Mesenchymal stem cell (in vitro differentiated cells and primary cell): ENCODE measurements at regions not wholly inside any gene's neighbourhood (a gene's known extent, or its start where the extent isn't known, plus 50 kb on each side); places are given as distances from the start of the nearest gene placed in this dataset.

Source experiments
- DNase-seq: peaks from one replicate; pipeline ENCODE4 v3.0.0-alpha.2; 2013
- H2AFZ ChIP-seq: one replicate; pipeline ENCODE4 v1.6.1; 2013; ENCODE audit warnings: low read depth, mild to moderate bottlenecking, control low read depth, inconsistent platforms, low read length, moderate library complexity
- H2AK5ac ChIP-seq: 2 replicates; pipeline ENCODE4 v1.6.1; 2013; ENCODE audit warnings: low read length, moderate library complexity, mild to moderate bottlenecking, inconsistent platforms; ENCODE audit not compliant: severe bottlenecking
- H2BK120ac ChIP-seq: one replicate; pipeline ENCODE4 v1.6.1; 2013; ENCODE audit warnings: low read depth, mild to moderate bottlenecking, inconsistent platforms, low read length, moderate library complexity
- H2BK12ac ChIP-seq, 2 experiments: one replicate each; pipeline ENCODE4 v1.6.1; 2013; ENCODE audit warnings: inconsistent platforms in 2 of 2, low read length in 2 of 2, mild to moderate bottlenecking in 2 of 2, moderate library complexity in 2 of 2, control low read depth in 1 of 2
- H2BK15ac ChIP-seq: one replicate; pipeline ENCODE4 v1.6.1; 2013; ENCODE audit warnings: mild to moderate bottlenecking, low read depth, inconsistent platforms; ENCODE audit not compliant: poor library complexity, severe bottlenecking
- H2BK5ac ChIP-seq: 2 replicates; pipeline ENCODE4 v1.6.1; 2013; ENCODE audit warnings: low read depth, mild to moderate bottlenecking, low read length, control low read depth, inconsistent platforms; ENCODE audit not compliant: poor library complexity, severe bottlenecking
- H3K14ac ChIP-seq, 2 experiments: one replicate each; pipeline ENCODE4 v1.6.1; 2013; ENCODE audit warnings: inconsistent platforms in 2 of 2, low read length in 2 of 2, control low read depth in 1 of 2, mild to moderate bottlenecking in 1 of 2, moderate library complexity in 1 of 2
- H3K18ac ChIP-seq, 2 experiments: one replicate each; pipeline ENCODE4 v1.6.1; 2013; ENCODE audit warnings: inconsistent platforms in 2 of 2, low read length in 2 of 2, control low read depth in 1 of 2, low read depth in 1 of 2, mild to moderate bottlenecking in 1 of 2
- H3K23ac ChIP-seq, 2 experiments: one replicate each; pipeline ENCODE4 v1.6.1; 2013; ENCODE audit warnings: inconsistent platforms in 2 of 2, low read length in 2 of 2, mild to moderate bottlenecking in 2 of 2, moderate library complexity in 2 of 2, control low read depth in 1 of 2
- H3K27ac ChIP-seq: 2 replicates; pipeline ENCODE4 v1.5.1; 2013; ENCODE audit warnings: mild to moderate bottlenecking, moderate library complexity, low read length, control low read depth, inconsistent platforms; ENCODE audit not compliant: poor library complexity, severe bottlenecking
- H3K27me3 ChIP-seq, 2 experiments: 2 replicates each; pipeline versions ENCODE4 v1.6.1 to v1.7.0; 2013; ENCODE audit warnings: low read length in 2 of 2, mild to moderate bottlenecking in 2 of 2, moderate library complexity in 2 of 2, control low read depth in 1 of 2, inconsistent platforms in 1 of 2; ENCODE audit not compliant: control insufficient read depth in 1 of 2, insufficient read depth in 1 of 2
- H3K36me3 ChIP-seq, 2 experiments: 2 replicates each; pipeline versions ENCODE4 v1.6.1 to v1.7.0; 2013; ENCODE audit warnings: low read length in 2 of 2, control low read depth in 1 of 2, inconsistent platforms in 1 of 2, low read depth in 1 of 2, mild to moderate bottlenecking in 1 of 2; ENCODE audit not compliant: insufficient read depth in 2 of 2, control insufficient read depth in 1 of 2
- H3K4ac ChIP-seq, 2 experiments: one replicate each; pipeline ENCODE4 v1.6.1; 2013; ENCODE audit warnings: inconsistent platforms in 2 of 2, low read length in 2 of 2, mild to moderate bottlenecking in 2 of 2, moderate library complexity in 2 of 2, control low read depth in 1 of 2, low read depth in 1 of 2
- H3K4me1 ChIP-seq: 2 replicates; pipeline ENCODE4 v1.6.1; 2013; ENCODE audit warnings: low read depth, low read length, control low read depth; ENCODE audit not compliant: control insufficient read depth, insufficient read depth
- H3K4me2 ChIP-seq: 2 replicates; pipeline ENCODE4 v1.6.1; 2013; ENCODE audit warnings: low read length, mild to moderate bottlenecking, inconsistent platforms; ENCODE audit not compliant: poor library complexity, severe bottlenecking
- H3K4me3 ChIP-seq, 2 experiments: 2 replicates each; pipeline versions ENCODE4 v1.5.1 to v1.7.0; 2013; ENCODE audit warnings: low read length in 2 of 2, mild to moderate bottlenecking in 2 of 2, control low read depth in 1 of 2, low read depth in 1 of 2; ENCODE audit not compliant: insufficient read depth in 1 of 2
- H3K79me1 ChIP-seq: replicated peaks from 2 replicates; pipeline ENCODE4 v1.6.1; 2013; ENCODE audit warnings: mild to moderate bottlenecking, control low read depth, low read length, inconsistent platforms; ENCODE audit not compliant: poor library complexity, severe bottlenecking
- H3K9ac ChIP-seq: 2 replicates; pipeline ENCODE4 v1.7.0; 2013; ENCODE audit warnings: mild to moderate bottlenecking, low read length, moderate library complexity
- H3K9me3 ChIP-seq: 2 replicates; pipeline ENCODE4 v1.7.0; 2013; ENCODE audit warnings: mild to moderate bottlenecking, low read length; ENCODE audit not compliant: control insufficient read depth
- H4K8ac ChIP-seq: one replicate; pipeline ENCODE4 v1.6.1; 2013; ENCODE audit warnings: inconsistent platforms, mild to moderate bottlenecking, low read length, moderate library complexity
- H4K91ac ChIP-seq: one replicate; pipeline ENCODE4 v1.6.1; 2013; ENCODE audit warnings: mild to moderate bottlenecking, low read length, inconsistent platforms
- WGBS: methylation state at CpG from one replicate; pipeline ENCODE4 v1.1.7; 2013; ENCODE audit warnings: mixed read lengths; 5-methylcytosine and 5-hydroxymethylcytosine counted together

DNA sequence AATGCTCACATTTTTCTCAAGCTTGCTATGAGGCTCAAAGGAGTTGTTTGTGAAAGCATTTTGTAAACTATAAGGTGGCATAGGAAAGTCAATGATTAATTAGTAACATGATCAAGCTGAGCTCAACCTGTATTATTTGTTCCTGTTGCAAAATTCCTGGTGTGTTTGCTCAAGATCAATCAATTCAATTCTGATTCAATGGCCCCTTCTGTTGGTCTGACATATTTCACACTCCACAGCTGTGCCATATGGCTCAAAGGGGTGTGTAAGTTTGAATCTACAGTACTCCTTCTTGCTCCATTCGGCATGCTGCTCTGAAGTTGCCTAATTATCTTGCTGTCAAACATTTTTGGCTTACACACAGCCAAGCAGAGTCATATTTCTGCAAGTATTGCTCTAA is 341.6 kb upstream of the LRP1B start:
- Histone ChIP-seq H3K36me3 (no peaks in the 10 kb centered on the region), H4K91ac (no peak overlapping the region), H3K18ac (no peak overlapping the region), H3K9me3 (no peaks in the 10 kb centered on the region), H3K27ac (no peak overlapping the region), H3K23ac (no peak overlapping the region), H2AFZ (peak overlapping the region; percentile 39), H3K14ac (no peak overlapping the region), H4K8ac (no peak overlapping the region), H2BK120ac (no peak overlapping the region), H3K27me3 (no peaks in the 10 kb centered on the region), H3K9ac (no peak overlapping the region), H3K4me1 (no peaks in the 10 kb centered on the region), H2BK12ac (no peak overlapping the region), H2BK15ac (no peak overlapping the region), H2BK5ac (no peak overlapping the region), H3K79me1 (no peaks in the 10 kb centered on the region), H3K4ac (no peak overlapping the region), H3K4me2 (no peak overlapping the region), H3K4me3 (no peak overlapping the region), H2AK5ac (no peak overlapping the region)
- WGBS = 72% methylated on average over 1 of the region's 1 CpG
- DNase-seq = no peak

DNA sequence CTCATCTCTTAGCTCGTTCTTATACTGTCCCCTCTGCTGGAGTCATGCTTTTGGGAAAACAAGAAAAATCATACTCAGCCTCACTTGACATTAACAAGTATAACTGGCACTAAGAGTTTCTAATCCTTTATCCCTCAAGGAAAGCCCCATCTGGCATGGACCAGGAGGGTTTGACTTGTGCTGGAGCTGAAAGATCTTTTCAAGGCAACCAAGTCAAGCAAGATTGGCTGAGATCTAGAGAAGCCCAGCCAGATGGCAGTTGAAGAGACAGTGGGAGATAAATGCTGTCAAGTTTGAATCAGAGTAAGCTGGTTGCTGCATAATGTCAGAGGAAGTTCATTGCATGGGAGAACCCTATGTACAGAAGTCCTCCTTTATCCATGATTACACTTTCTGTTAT is 336.5 kb upstream of the LRP1B start:
- H4K91ac ChIP-seq = no peak overlapping the region
- H3K18ac ChIP-seq = no peak overlapping the region
- H4K8ac ChIP-seq = no peak overlapping the region
- H3K9ac ChIP-seq = no peak overlapping the region
- no peak overlapping the region for H3K27ac ChIP-seq
- no peak overlapping the region for H3K4me3 ChIP-seq
- H3K36me3 ChIP-seq = no peaks in the 10 kb centered on the region
- H2BK120ac ChIP-seq = no peak overlapping the region
- H3K23ac ChIP-seq = no peak overlapping the region
- no peak overlapping the region for H2BK5ac ChIP-seq
- DNase-seq = no peak
- H3K4me2 ChIP-seq = no peak overlapping the region
- no peak overlapping the region for H2BK15ac ChIP-seq
- no peak overlapping the region for H2AFZ ChIP-seq
- H2BK12ac ChIP-seq = no peak overlapping the region
- no peak overlapping the region for H2AK5ac ChIP-seq
- no peaks in the 10 kb centered on the region for H3K27me3 ChIP-seq
- no peaks in the 10 kb centered on the region for H3K79me1 ChIP-seq
- H3K14ac ChIP-seq = no peak overlapping the region
- 92% methylated on average over 1 of the region's 1 CpG for WGBS
- H3K4me1 ChIP-seq = no peaks in the 10 kb centered on the region
- H3K4ac ChIP-seq = no peak overlapping the region
- peaks cover 2% of the 10 kb centered on the region for H3K9me3 ChIP-seq

DNA sequence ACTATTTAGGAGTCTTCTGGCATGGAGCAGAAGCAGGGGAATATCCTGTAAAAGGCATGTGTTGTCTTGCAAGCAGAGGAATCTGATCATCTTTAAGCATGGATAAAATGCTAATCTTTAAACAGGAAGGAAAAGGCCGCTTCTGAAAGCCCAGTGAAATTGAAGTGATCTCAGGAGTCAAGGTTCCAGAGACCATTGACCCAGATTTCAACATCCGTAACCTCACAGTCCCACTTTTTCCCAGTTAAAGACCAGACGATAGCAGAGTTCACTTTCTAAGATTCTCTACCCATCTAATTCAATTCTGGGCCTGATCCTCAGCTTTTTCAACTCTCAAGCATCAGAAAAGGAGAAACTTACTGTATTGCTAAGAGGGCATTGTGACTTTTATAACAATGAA is 332.2 kb upstream of the LRP1B start:
- no peak overlapping the region for H4K91ac ChIP-seq
- H3K9me3 ChIP-seq = peaks cover 2% of the 10 kb centered on the region
- H3K4me2 ChIP-seq = no peak overlapping the region
- no peak overlapping the region for H3K27ac ChIP-seq
- H3K27me3 ChIP-seq = no peaks in the 10 kb centered on the region
- no peak overlapping the region for H3K14ac ChIP-seq
- H3K36me3 ChIP-seq = no peaks in the 10 kb centered on the region
- H2BK120ac ChIP-seq = no peak overlapping the region
- H2AK5ac ChIP-seq = no peak overlapping the region
- H2AFZ ChIP-seq = no peak overlapping the region
- no peak overlapping the region for H3K4ac ChIP-seq
- no peak overlapping the region for H2BK12ac ChIP-seq
- whole genome bisulfite sequencing = 92% methylated on average over 3 of the region's 3 CpGs
- H3K23ac ChIP-seq = no peak overlapping the region
- no peak overlapping the region for H2BK5ac ChIP-seq
- no peak overlapping the region for H4K8ac ChIP-seq
- H3K79me1 ChIP-seq = no peaks in the 10 kb centered on the region
- H3K18ac ChIP-seq = no peak overlapping the region
- H3K9ac ChIP-seq = no peak overlapping the region
- H3K4me1 ChIP-seq = no peaks in the 10 kb centered on the region
- no peak overlapping the region for H2BK15ac ChIP-seq
- DNase-seq = no peak
- H3K4me3 ChIP-seq = no peak overlapping the region

DNA sequence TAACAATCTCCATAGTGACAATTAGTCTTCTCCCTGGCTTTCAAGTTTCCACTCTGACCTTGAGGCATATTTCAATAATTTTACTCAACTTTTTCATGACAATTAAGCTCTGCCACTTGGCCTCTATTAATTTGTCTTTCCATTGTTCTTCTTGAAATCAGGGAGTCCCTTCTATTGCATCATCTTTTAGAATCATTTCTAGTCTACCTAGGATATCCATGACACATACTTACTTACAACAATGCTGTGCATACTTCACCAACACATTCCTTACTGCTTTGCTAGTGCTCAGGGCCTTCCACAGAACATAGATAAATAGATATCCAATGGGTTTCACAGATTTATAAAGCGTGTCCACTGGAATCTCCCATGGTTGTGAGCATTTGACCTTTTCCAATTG is 331.5 kb upstream of the LRP1B start:
- H4K91ac ChIP-seq = no peak overlapping the region
- no peak overlapping the region for H3K27ac ChIP-seq
- no peaks in the 10 kb centered on the region for H3K79me1 ChIP-seq
- no peaks in the 10 kb centered on the region for H3K27me3 ChIP-seq
- H3K9ac ChIP-seq = no peak overlapping the region
- no peak overlapping the region for H4K8ac ChIP-seq
- no peak overlapping the region for H3K14ac ChIP-seq
- H3K23ac ChIP-seq = no peak overlapping the region
- H2BK15ac ChIP-seq = no peak overlapping the region
- 87% methylated on average over 1 of the region's 1 CpG for WGBS
- H3K4me1 ChIP-seq = no peaks in the 10 kb centered on the region
- H3K4me2 ChIP-seq = no peak overlapping the region
- H3K9me3 ChIP-seq = peaks cover 2% of the 10 kb centered on the region
- H3K36me3 ChIP-seq = no peaks in the 10 kb centered on the region
- no peak overlapping the region for H2AK5ac ChIP-seq
- DNase-seq = no peak
- H2AFZ ChIP-seq = no peak overlapping the region
- H3K18ac ChIP-seq = no peak overlapping the region
- no peak overlapping the region for H2BK12ac ChIP-seq
- no peak overlapping the region for H3K4me3 ChIP-seq
- H2BK120ac ChIP-seq = no peak overlapping the region
- H3K4ac ChIP-seq = no peak overlapping the region
- no peak overlapping the region for H2BK5ac ChIP-seq
